Stimulated activated naive B cell treated with anti-CD40 and anti-IgM and Interleukin-4, amounts not matched to agents 10 μg/mL and 1 μg/mL and 100 μg/mL, for 72 hours (primary cell): ENCODE measurements at regions not wholly inside any gene's neighbourhood (a gene's known extent, or its start where the extent isn't known, plus 50 kb on each side); places are given as distances from the start of the nearest gene placed in this dataset.

Experiments used
- ATAC-seq, 2 donors: fragments of 150-1000 bp; cut with Tn5 transposase; replicated peaks; 2 replicates each; pipeline ENCODE4 v1.10.0; 2021; ENCODE audit warnings: moderate library complexity in 1 of 2
- DNase-seq: peaks from one replicate; pipeline ENCODE4 v3.0.0; 2021
- H3K27ac Mint-ChIP-seq: one replicate; pipeline ENCODE4 v1.8.0; 2022; ENCODE audit warnings: mild to moderate bottlenecking, mixed read lengths
- H3K27me3 Mint-ChIP-seq, 2 donors: one replicate each; pipeline ENCODE4 v1.8.0; 2022; ENCODE audit warnings: mixed read lengths in 2 of 2
- H3K36me3 Mint-ChIP-seq, 2 donors: one replicate each; pipeline ENCODE4 v1.8.0; 2022; ENCODE audit warnings: mixed read lengths in 2 of 2, mild to moderate bottlenecking in 1 of 2
- H3K4me1 Mint-ChIP-seq, 2 donors: one replicate each; pipeline ENCODE4 v1.8.0; 2022; ENCODE audit warnings: mixed read lengths in 2 of 2, mild to moderate bottlenecking in 1 of 2
- H3K4me3 Mint-ChIP-seq, 2 donors: one replicate each; pipeline ENCODE4 v1.8.0; 2022; ENCODE audit warnings: mild to moderate bottlenecking in 2 of 2, mixed read lengths in 2 of 2, moderate library complexity in 1 of 2
- H3K9me3 Mint-ChIP-seq, 2 donors: one replicate each; pipeline ENCODE4 v1.8.0; 2022; ENCODE audit warnings: mixed read lengths in 2 of 2, mild to moderate bottlenecking in 1 of 2

- H3K36me3 Mint-ChIP-seq: no peaks in the 10 kb centered on the region
- H3K9me3 Mint-ChIP-seq: no peaks in the 10 kb centered on the region
- H3K4me1 Mint-ChIP-seq: peaks cover 4 to 11% of the 10 kb centered on the region in 2 donors
- DNase-seq: no peak
- no peak overlapping the region for H3K4me3 Mint-ChIP-seq
- ATAC-seq: no peak
- no peaks in the 10 kb centered on the region for H3K27me3 Mint-ChIP-seq
- H3K27ac Mint-ChIP-seq: no peak overlapping the region
Observed at GRCh38 chr6:119608994-119609393, 259.4 kb upstream of the MAN1A1 start.

- H3K4me1 Mint-ChIP-seq: peaks cover under 1 to 2% of the 10 kb centered on the region in 2 donors
- no peaks in the 10 kb centered on the region for H3K36me3 Mint-ChIP-seq
- H3K4me3 Mint-ChIP-seq: no peak overlapping the region
Observed at GRCh38 chr6:119604124-119604523, 254.6 kb upstream of the MAN1A1 start.

GRCh38 chr6:119603501-119603900 lies 253.9 kb upstream of the MAN1A1 start:
- no peaks in the 10 kb centered on the region for H3K4me1 Mint-ChIP-seq
- H3K27me3 Mint-ChIP-seq: no peaks in the 10 kb centered on the region
- no peak overlapping the region for H3K27ac Mint-ChIP-seq
- no peaks in the 10 kb centered on the region for H3K36me3 Mint-ChIP-seq
- ATAC-seq (no peak), DNase-seq (no peak)
- no peaks in the 10 kb centered on the region for H3K9me3 Mint-ChIP-seq
- H3K4me3 Mint-ChIP-seq: no peak overlapping the region

More at GRCh38 chr6:119604124-119604523, 254.6 kb upstream of the MAN1A1 start:
- DNase-seq: no peak
- Mint-ChIP-seq H3K9me3 (no peaks in the 10 kb centered on the region), H3K27ac (no peak overlapping the region), H3K27me3 (no peaks in the 10 kb centered on the region)
- ATAC-seq: no peak

GRCh38 chr6:119602215-119603178 lies 252.9 kb upstream of the MAN1A1 start:
- Mint-ChIP-seq H3K36me3 (no peaks in the 10 kb centered on the region), H3K4me1 (no peaks in the 10 kb centered on the region), H3K9me3 (no peaks in the 10 kb centered on the region), H3K27me3 (no peaks in the 10 kb centered on the region), H3K27ac (no peak overlapping the region), H3K4me3 (no peak overlapping the region)
- no peak for DNase-seq
- ATAC-seq: no peak

GRCh38 chr6:119598883-119599282 lies 249.3 kb upstream of the MAN1A1 start:
- Mint-ChIP-seq H3K4me3 (no peak overlapping the region), H3K27me3 (no peaks in the 10 kb centered on the region), H3K9me3 (peaks cover 0 to 6% of the 10 kb centered on the region in 2 donors), H3K27ac (no peak overlapping the region), H3K4me1 (no peaks in the 10 kb centered on the region), H3K36me3 (no peaks in the 10 kb centered on the region)
- ATAC-seq (no peak), DNase-seq (no peak)

GRCh38 chr6:119594907-119595306 lies 245.3 kb upstream of the MAN1A1 start:
- ATAC-seq (no peak), DNase-seq (no peak)
- Mint-ChIP-seq H3K4me3 (no peak overlapping the region), H3K27me3 (no peaks in the 10 kb centered on the region), H3K36me3 (no peaks in the 10 kb centered on the region), H3K27ac (no peak overlapping the region), H3K9me3 (peaks cover 0 to 7% of the 10 kb centered on the region in 2 donors), H3K4me1 (no peaks in the 10 kb centered on the region)

GRCh38 chr6:119591235-119591634 lies 241.7 kb upstream of the MAN1A1 start:
- DNase-seq (no peak), ATAC-seq (no peak)
- Mint-ChIP-seq H3K4me1 (peaks cover 5 to 6% of the 10 kb centered on the region in 2 donors), H3K27ac (no peak overlapping the region), H3K4me3 (no peak overlapping the region), H3K36me3 (no peaks in the 10 kb centered on the region), H3K27me3 (no peaks in the 10 kb centered on the region), H3K9me3 (peaks cover 0 to 2% of the 10 kb centered on the region in 2 donors)

GRCh38 chr6:119590066-119590465 lies 240.5 kb upstream of the MAN1A1 start:
- Mint-ChIP-seq H3K4me1 (peaks cover 5 to 8% of the 10 kb centered on the region in 2 donors), H3K9me3 (peaks cover 0 to 2% of the 10 kb centered on the region in 2 donors), H3K27me3 (no peaks in the 10 kb centered on the region), H3K36me3 (no peaks in the 10 kb centered on the region), H3K4me3 (no peak overlapping the region), H3K27ac (no peak overlapping the region)
- ATAC-seq: no peak
- no peak for DNase-seq

- no peak overlapping the region for H3K27ac Mint-ChIP-seq
- no peaks in the 10 kb centered on the region for H3K9me3 Mint-ChIP-seq
- peaks cover 7 to 14% of the 10 kb centered on the region in 2 donors for H3K4me1 Mint-ChIP-seq
- no peak overlapping the region for H3K4me3 Mint-ChIP-seq
- peak; percentile 39 for DNase-seq
- no peaks in the 10 kb centered on the region for H3K27me3 Mint-ChIP-seq
- H3K36me3 Mint-ChIP-seq: no peaks in the 10 kb centered on the region
- ATAC-seq: peak; percentile 31 to 44
Observed at GRCh38 chr6:119587537-119587936, 238.0 kb upstream of the MAN1A1 start.

- ATAC-seq (peak; percentile 98), DNase-seq (peak; percentile 58)
- Mint-ChIP-seq H3K9me3 (no peaks in the 10 kb centered on the region), H3K27me3 (no peaks in the 10 kb centered on the region), H3K4me1 (peaks cover 7 to 14% of the 10 kb centered on the region in 2 donors), H3K27ac (peak overlapping the region; percentile 2), H3K36me3 (no peaks in the 10 kb centered on the region), H3K4me3 (peak overlapping the region; percentile 4 to 46)
Observed at GRCh38 chr6:119586250-119586882, 236.8 kb upstream of the MAN1A1 start.

GRCh38 chr6:119584088-119584487 lies 234.5 kb upstream of the MAN1A1 start:
- Mint-ChIP-seq H3K4me1 (peaks cover 5 to 14% of the 10 kb centered on the region in 2 donors), H3K4me3 (no peak overlapping the region), H3K9me3 (no peaks in the 10 kb centered on the region)

GRCh38 chr6:119581220-119581619 lies 231.7 kb upstream of the MAN1A1 start:
- Mint-ChIP-seq H3K4me3 (no peak overlapping the region), H3K36me3 (peaks cover 6% of the 10 kb centered on the region in 2 donors), H3K27me3 (no peaks in the 10 kb centered on the region), H3K27ac (no peak overlapping the region), H3K4me1 (peaks cover 2 to 7% of the 10 kb centered on the region in 2 donors), H3K9me3 (peaks cover 8 to 19% of the 10 kb centered on the region in 2 donors)
- no peak for DNase-seq
- ATAC-seq: no peak

More at GRCh38 chr6:119584088-119584487, 234.5 kb upstream of the MAN1A1 start:
- DNase-seq (no peak), ATAC-seq (no peak)
- Mint-ChIP-seq H3K27ac (no peak overlapping the region), H3K27me3 (no peaks in the 10 kb centered on the region), H3K36me3 (no peaks in the 10 kb centered on the region)

GRCh38 chr6:119575721-119576120 lies 226.2 kb upstream of the MAN1A1 start:
- H3K27me3 Mint-ChIP-seq: no peaks in the 10 kb centered on the region
- H3K4me1 Mint-ChIP-seq: no peaks in the 10 kb centered on the region
- ATAC-seq (no peak), DNase-seq (no peak)
- H3K4me3 Mint-ChIP-seq: no peak overlapping the region
- H3K36me3 Mint-ChIP-seq: peaks cover 6 to 11% of the 10 kb centered on the region in 2 donors
- H3K9me3 Mint-ChIP-seq: peaks cover 12 to 24% of the 10 kb centered on the region in 2 donors
- H3K27ac Mint-ChIP-seq: no peak overlapping the region

GRCh38 chr6:119568580-119568979 lies 219.0 kb upstream of the MAN1A1 start:
- Mint-ChIP-seq H3K27ac (no peak overlapping the region), H3K4me3 (no peak overlapping the region), H3K9me3 (peaks cover 0 to 7% of the 10 kb centered on the region in 2 donors), H3K27me3 (no peaks in the 10 kb centered on the region), H3K4me1 (no peaks in the 10 kb centered on the region), H3K36me3 (no peaks in the 10 kb centered on the region)
- ATAC-seq (no peak), DNase-seq (no peak)
